SH-SY5Y (cell line): ENCODE measurements at regions not wholly inside any gene's neighbourhood (a gene's known extent, or its start where the extent isn't known, plus 50 kb on each side); places are given as distances from the start of the nearest gene placed in this dataset.

Experiments used
- GATA2 ChIP-seq: IDR thresholded peaks from 2 replicates; pipeline ENCODE4 v1.6.1; 2011; ENCODE audit warnings: mild to moderate bottlenecking, low read depth, low read length
- GATA3 ChIP-seq: IDR thresholded peaks from 2 replicates; pipeline ENCODE4 v1.6.1; 2011; ENCODE audit warnings: low read depth, mild to moderate bottlenecking, low read length, moderate library complexity

- TF ChIP-seq GATA2 (no peak), GATA3 (no peak)
Measured at GRCh38 chr9:13445103-13445500, 165.6 kb upstream of the MPDZ start.
